ENCODE measurements at regions not wholly inside any gene's neighbourhood (a gene's known extent, or its start where the extent isn't known, plus 50 kb on each side); places are given as distances from the start of the nearest gene placed in this dataset.

- DNase-seq = no peak
These were observed 279.8 kb upstream of the SEMA3A start for GRCh38 chr7:84474436-84474835.

GRCh38 chr7:84471576-84471975 lies 277.0 kb upstream of the SEMA3A start:
- no peak for DNase-seq

GRCh38 chr7:84469034-84469433 lies 274.4 kb upstream of the SEMA3A start:
- no peak for DNase-seq

GRCh38 chr7:84462259-84462658 lies 267.7 kb upstream of the SEMA3A start:
- DNase-seq = no peak

GRCh38 chr7:84461093-84461492 lies 266.5 kb upstream of the SEMA3A start:
- no peak for DNase-seq

- DNase-seq = no peak
These were observed 261.2 kb upstream of the SEMA3A start for GRCh38 chr7:84455788-84456187.

GRCh38 chr7:84454174-84454959 lies 259.8 kb upstream of the SEMA3A start:
- DNase-seq = no peak

- no peak for DNase-seq
These were observed 258.0 kb upstream of the SEMA3A start for GRCh38 chr7:84452618-84453017.

- no peak for DNase-seq
These were observed 256.2 kb upstream of the SEMA3A start for GRCh38 chr7:84450772-84451171.

- DNase-seq = no peak
These were observed 253.2 kb upstream of the SEMA3A start for GRCh38 chr7:84447636-84448293.

- no peak for DNase-seq
These were observed 252.4 kb upstream of the SEMA3A start for GRCh38 chr7:84446991-84447480.

- no peak for DNase-seq
These were observed 231.2 kb upstream of the SEMA3A start for GRCh38 chr7:84425702-84426259.

GRCh38 chr7:84422790-84423189 lies 228.2 kb upstream of the SEMA3A start:
- no peak for DNase-seq

GRCh38 chr7:84412161-84412969 lies 217.8 kb upstream of the SEMA3A start:
- DNase-seq = no peak

- no peak for DNase-seq
These were observed 205.1 kb upstream of the SEMA3A start for GRCh38 chr7:84399661-84400060.

- DNase-seq = no peak
These were observed 199.6 kb upstream of the SEMA3A start for GRCh38 chr7:84394219-84394618.

- DNase-seq = no peak
These were observed 199.2 kb upstream of the SEMA3A start for GRCh38 chr7:84393786-84394185.

GRCh38 chr7:84390845-84391244 lies 196.3 kb upstream of the SEMA3A start:
- DNase-seq = no peak

GRCh38 chr7:84389242-84389641 lies 194.7 kb upstream of the SEMA3A start:
- no peak for DNase-seq

GRCh38 chr7:84387595-84387994 lies 193.0 kb upstream of the SEMA3A start:
- no peak for DNase-seq

GRCh38 chr7:84384417-84384816 lies 189.8 kb upstream of the SEMA3A start:
- no peak for DNase-seq

GRCh38 chr7:84379446-84379845 lies 184.9 kb upstream of the SEMA3A start:
- DNase-seq = no peak

- no peak for DNase-seq
These were observed 178.1 kb upstream of the SEMA3A start for GRCh38 chr7:84372712-84373111.

All from NCI-H1694 treated with DMSO at 0.1 percent for 48 hours (cell line).